Right lobe of liver (tissue), 6 donors: ENCODE measurements at regions not wholly inside any gene's neighbourhood (a gene's known extent, or its start where the extent isn't known, plus 50 kb on each side); places are given as distances from the start of the nearest gene placed in this dataset.
A peak's percentile ranks its signal among the peaks of the same experiment; 100 is the strongest.

ENCODE experiments used
- ATAC-seq, 4 donors: fragments of 200-7000 bp; cut with Tn5 transposase; one replicate each; pipeline ENCODE4 v1.9.1; 2020; ENCODE audit warnings: mild to moderate bottlenecking in 4 of 4, moderate library complexity in 4 of 4
- DNase-seq, 3 donors: peaks; one replicate each; pipeline ENCODE4 v3.0.0-alpha.2; 2020
- H3K27ac ChIP-seq, 3 donors: fragments of 200-600 bp; one replicate each; pipeline ENCODE4 v1.8.0; 2022
- H3K27me3 ChIP-seq, 2 donors: fragments of 200-600 bp; one replicate each; pipeline ENCODE4 v1.8.0; 2022
- H3K36me3 ChIP-seq, 4 donors: fragments of 200-600 bp; sonication (generic) in 1 of 4; one replicate each; pipeline versions ENCODE4 v1.5.1 to v1.8.0; 2017 to 2022; ENCODE audit warnings: control low read depth in 1 of 4
- H3K4me1 ChIP-seq, 4 donors: fragments of 200-600 bp; sonication (generic) in 1 of 4; one replicate each; pipeline versions ENCODE4 v1.5.1 to v1.8.0; 2017 to 2022; ENCODE audit warnings: control low read depth in 1 of 4
- H3K4me3 ChIP-seq, 3 donors: fragments of 200-600 bp; one replicate each; pipeline ENCODE4 v1.8.0; 2022
- H3K9me3 ChIP-seq, 4 donors: fragments of 200-600 bp; sonication (generic) in 1 of 4; one replicate each; pipeline versions ENCODE4 v1.5.1 to v1.8.0; 2017 to 2022; ENCODE audit warnings: control low read depth in 1 of 4
- POLR2A ChIP-seq: fragments of 450-650 bp; IDR thresholded peaks from one replicate; pipeline ENCODE4 v1.6.1; 2017; ENCODE audit warnings: antibody characterized with exemption, mild to moderate bottlenecking
- WGBS: methylation state at CpG from one replicate; pipeline ENCODE4 v1.1.6; 2018; ENCODE audit warnings: low coverage, low lambda C conversion rate; ENCODE audit not compliant: insufficient coverage; ENCODE audit errors: missing lambda C conversion rate; 5-methylcytosine and 5-hydroxymethylcytosine counted together
- intact Hi-C, 2 donors: fragments of 100-400 bp; cut with DNase I; formaldehyde crosslinking; loops; one replicate each; pipeline versions ENCODE4 v1.11.2 to v1.14.1; 2022
- TF ChIP-seq, protein P1 (sequence below), 4 donors: fragments of 200-600 bp in 3 of 4; fragments of 450-650 bp in 1 of 4; IDR thresholded peaks; one replicate each; pipeline versions ENCODE4 v1.5.1 to v1.8.0; 2016 to 2022; ENCODE audit warnings: antibody characterized with exemption in 4 of 4, mild to moderate bottlenecking in 2 of 4
- donor health status: DM: no; HTN: yes; CAD: no.
- donor health status: DM: no; HTN: no; CAD: no.
- donor health status: DM: no; HTN: no; CAD: no.
- donor health status: DM: no; HTN: yes; CAD: no.
- donor health status: DM: no; HTN: yes; CAD: no.

DNA sequence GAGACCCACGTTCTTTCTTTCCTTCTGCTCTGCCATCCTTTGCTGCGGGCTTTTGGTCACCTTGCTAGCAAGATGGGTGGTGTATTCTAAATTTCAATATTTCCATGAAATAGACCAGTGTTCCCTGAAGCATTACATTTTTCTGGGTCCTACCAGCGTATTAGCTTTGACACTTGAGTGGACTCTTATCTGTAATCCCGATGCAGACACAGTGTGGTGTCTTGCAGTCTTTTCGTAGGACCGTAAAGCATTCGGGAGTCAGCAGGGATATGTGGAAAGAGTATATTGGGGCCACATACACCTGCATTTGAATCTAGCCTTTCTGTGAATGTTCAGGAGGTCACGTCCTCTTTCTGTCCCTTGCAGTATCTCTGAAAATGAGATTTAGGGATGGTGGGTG, 124.7 kb upstream of the CPEB4 start:
- WGBS: 91% methylated on average over 7 of the region's 8 CpGs

GRCh38 chr5:173764332-173765028, 123.7 kb upstream of the CPEB4 start:
- no peaks in the 10 kb centered on the region for H3K9me3 ChIP-seq
- H3K4me3 ChIP-seq: no peak overlapping the region
- H3K4me1 ChIP-seq: peaks cover 0 to 70% (median 21%) of the 10 kb centered on the region in 4 donors
- WGBS: 27% methylated on average over 9 of the region's 13 CpGs
- peak; percentile 79 to 86 (median 81) for DNase-seq
- ATAC-seq: peak; percentile 25 to 69 (median 62)
- peak overlapping the region; percentile 49 to 94 (median 52) for H3K27ac ChIP-seq
- H3K27me3 ChIP-seq: no peaks in the 10 kb centered on the region
- no peaks in the 10 kb centered on the region for H3K36me3 ChIP-seq
- intact Hi-C loops: no loop called here
- TF ChIP-seq POLR2A: peak; percentile 28
- TF ChIP-seq, protein P1, sequence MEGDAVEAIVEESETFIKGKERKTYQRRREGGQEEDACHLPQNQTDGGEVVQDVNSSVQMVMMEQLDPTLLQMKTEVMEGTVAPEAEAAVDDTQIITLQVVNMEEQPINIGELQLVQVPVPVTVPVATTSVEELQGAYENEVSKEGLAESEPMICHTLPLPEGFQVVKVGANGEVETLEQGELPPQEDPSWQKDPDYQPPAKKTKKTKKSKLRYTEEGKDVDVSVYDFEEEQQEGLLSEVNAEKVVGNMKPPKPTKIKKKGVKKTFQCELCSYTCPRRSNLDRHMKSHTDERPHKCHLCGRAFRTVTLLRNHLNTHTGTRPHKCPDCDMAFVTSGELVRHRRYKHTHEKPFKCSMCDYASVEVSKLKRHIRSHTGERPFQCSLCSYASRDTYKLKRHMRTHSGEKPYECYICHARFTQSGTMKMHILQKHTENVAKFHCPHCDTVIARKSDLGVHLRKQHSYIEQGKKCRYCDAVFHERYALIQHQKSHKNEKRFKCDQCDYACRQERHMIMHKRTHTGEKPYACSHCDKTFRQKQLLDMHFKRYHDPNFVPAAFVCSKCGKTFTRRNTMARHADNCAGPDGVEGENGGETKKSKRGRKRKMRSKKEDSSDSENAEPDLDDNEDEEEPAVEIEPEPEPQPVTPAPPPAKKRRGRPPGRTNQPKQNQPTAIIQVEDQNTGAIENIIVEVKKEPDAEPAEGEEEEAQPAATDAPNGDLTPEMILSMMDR (IDR thresholded peaks at IDR 0.05): peak in 1 of 4 donors; percentile 9

More for the DNA sequence above, 124.7 kb upstream of the CPEB4 start:
- no peak for TF ChIP-seq POLR2A
- TF ChIP-seq, protein P1 (IDR thresholded peaks at IDR 0.05): no peak
- Histone ChIP-seq H3K27me3 (no peaks in the 10 kb centered on the region), H3K36me3 (no peaks in the 10 kb centered on the region), H3K27ac (peak overlapping the region in 1 of 3 donors; percentile 94), H3K4me1 (peaks cover 0 to 59% (median 17%) of the 10 kb centered on the region in 4 donors), H3K9me3 (no peaks in the 10 kb centered on the region), H3K4me3 (no peak overlapping the region)
- DNase-seq (no peak), ATAC-seq (no peak)
- intact Hi-C loops: no loop called here

GRCh38 chr5:173765029-173765644, 123.0 kb upstream of the CPEB4 start:
- 75% methylated on average over 9 of the region's 9 CpGs for WGBS
- no peak overlapping the region for H3K4me3 ChIP-seq
- no peaks in the 10 kb centered on the region for H3K36me3 ChIP-seq
- peaks cover 0 to 76% (median 21%) of the 10 kb centered on the region in 4 donors for H3K4me1 ChIP-seq
- no peak for DNase-seq
- H3K9me3 ChIP-seq: no peaks in the 10 kb centered on the region
- TF ChIP-seq, protein P1 (IDR thresholded peaks at IDR 0.05): no peak
- TF ChIP-seq POLR2A: no peak
- peak overlapping the region; percentile 49 to 94 (median 52) for H3K27ac ChIP-seq
- ATAC-seq: no peak
- intact Hi-C loops: no loop called here
- no peaks in the 10 kb centered on the region for H3K27me3 ChIP-seq

DNA sequence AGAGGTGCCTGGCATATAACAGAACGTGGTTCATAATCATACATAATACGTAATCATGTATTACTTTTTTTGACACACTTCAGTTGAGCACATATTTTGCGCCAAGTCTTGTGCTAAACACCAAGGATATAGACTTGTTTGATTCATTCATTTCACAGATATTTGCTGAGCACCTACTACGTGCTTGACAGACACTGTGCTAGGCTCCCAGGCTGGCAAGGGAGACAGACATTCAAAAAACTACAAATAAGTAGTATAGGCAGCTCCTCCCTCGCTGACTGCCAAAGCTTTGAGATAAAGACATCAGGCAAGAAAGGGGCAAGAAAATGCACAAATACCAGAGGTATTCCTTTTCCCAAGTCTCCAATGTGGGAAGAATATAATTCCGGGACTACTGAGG, 122.5 kb upstream of the CPEB4 start:
- intact Hi-C loops: no loop called here
- no peak for DNase-seq

More for the DNA sequence above, 122.5 kb upstream of the CPEB4 start:
- TF ChIP-seq POLR2A: no peak
- TF ChIP-seq, protein P1 (IDR thresholded peaks at IDR 0.05): no peak
- ATAC-seq: no peak
- H3K4me3 ChIP-seq: no peak overlapping the region
- H3K4me1 ChIP-seq: peaks cover 0 to 80% (median 21%) of the 10 kb centered on the region in 4 donors
- no peaks in the 10 kb centered on the region for H3K36me3 ChIP-seq
- H3K27me3 ChIP-seq: no peaks in the 10 kb centered on the region
- no peaks in the 10 kb centered on the region for H3K9me3 ChIP-seq
- 76% methylated on average over 6 of the region's 6 CpGs for WGBS
- H3K27ac ChIP-seq: peak overlapping the region; percentile 24 to 94 (median 75)
